ENCODE measurements at regions not wholly inside any gene's neighbourhood (a gene's known extent, or its start where the extent isn't known, plus 50 kb on each side); places are given as distances from the start of the nearest gene placed in this dataset.

- no peaks in the 10 kb centered on the region for H3K27me3 ChIP-seq (ENCODE audit: control insufficient read depth, insufficient read depth, low read length)
- TF ChIP-seq CTCF (IDR thresholded peaks at IDR 0.05; ENCODE audit: insufficient read depth, low read depth, low read length): no peak
- CTCF ChIA-PET: no interaction called here
These were observed 52.2 kb upstream of the GABRB2 start for GRCh38 chr5:161598686-161599085.

More at GRCh38 chr5:161598686-161599085, 52.2 kb upstream of the GABRB2 start:
- POLR2A ChIA-PET: no interaction called here
- no peak overlapping the region for H3K4me3 ChIP-seq (ENCODE audit: low read depth, low read length)
- DNase-seq (ENCODE audit: low read depth): no peak
- no peaks in the 10 kb centered on the region for H3K36me3 ChIP-seq (ENCODE audit: control insufficient read depth, insufficient read depth, low read length)
